ENCODE measurements at regions not wholly inside any gene's neighbourhood (a gene's known extent, or its start where the extent isn't known, plus 50 kb on each side); places are given as distances from the start of the nearest gene placed in this dataset.

DNA sequence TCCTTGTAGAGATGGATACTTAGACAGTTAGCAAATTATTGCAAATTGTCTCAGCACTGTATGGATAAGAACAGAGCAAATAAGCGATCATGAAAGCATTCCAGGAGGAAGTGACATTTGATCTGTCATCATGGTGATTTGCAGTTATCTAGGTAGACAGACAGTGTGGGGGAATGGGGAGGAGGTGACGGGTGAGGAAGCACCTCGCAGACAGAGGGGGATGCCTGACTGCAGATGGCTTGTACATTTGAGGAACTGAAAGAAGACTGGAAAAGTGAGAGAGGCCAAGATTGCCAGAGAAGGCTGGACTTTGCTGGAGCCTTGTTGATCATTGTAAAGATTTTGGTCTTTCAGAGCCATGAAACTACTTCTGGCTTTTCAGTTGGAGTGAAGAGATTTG, 318.2 kb upstream of the CELF2 start:
- Histone ChIP-seq H3K36me3 (no peaks in the 10 kb centered on the region), H3K4me1 (replicated peaks) (no peaks in the 10 kb centered on the region), H3K27ac (no peak overlapping the region), H3K27me3 (replicated peaks; ENCODE audit: insufficient read depth) (no peaks in the 10 kb centered on the region), H3K9me3 (no peaks in the 10 kb centered on the region), H3K4me3 (no peak overlapping the region)
- intact Hi-C loops (cut with DNase I) = no loop called here
- 14% methylated on average over 3 of the region's 3 CpGs for WGBS
- no peak for DNase-seq (ENCODE audit: low spot score)
- TF ChIP-seq CTCF (IDR thresholded peaks at IDR 0.05) = no peak
- no peak for TF ChIP-seq POLR2A (IDR thresholded peaks at IDR 0.05)
- TF ChIP-seq POLR2AphosphoS5 (IDR thresholded peaks at IDR 0.05) = no peak

DNA sequence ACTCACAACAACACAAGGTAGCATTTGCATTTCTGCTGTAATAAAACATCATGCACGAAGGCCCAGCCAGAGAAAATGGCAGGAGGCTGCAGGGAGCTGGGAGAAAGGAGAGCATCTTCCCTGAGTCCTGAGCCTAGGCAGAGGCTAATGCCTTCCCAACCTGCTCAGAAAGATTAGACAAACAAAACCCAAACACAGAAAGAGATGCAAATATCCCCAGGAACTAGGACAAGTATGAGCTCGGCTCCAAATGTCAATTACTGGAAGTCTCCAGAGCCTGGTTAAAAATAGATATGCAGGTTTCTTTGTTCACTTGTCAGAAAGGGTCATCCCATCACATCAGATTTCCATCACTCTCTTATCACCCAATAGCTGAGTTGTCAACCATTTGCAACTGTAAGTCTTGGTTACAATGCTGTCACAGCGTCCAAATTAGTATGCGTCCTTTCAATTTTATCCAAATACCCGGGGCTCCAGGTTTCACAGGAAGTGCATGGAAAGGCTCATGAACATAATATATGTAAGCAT, 316.5 kb upstream of the CELF2 start:
- Histone ChIP-seq H3K4me1 (replicated peaks) (no peaks in the 10 kb centered on the region), H3K27me3 (replicated peaks; ENCODE audit: insufficient read depth) (no peaks in the 10 kb centered on the region), H3K36me3 (no peaks in the 10 kb centered on the region), H3K4me3 (no peak overlapping the region), H3K27ac (no peak overlapping the region), H3K9me3 (no peaks in the 10 kb centered on the region)
- DNase-seq (ENCODE audit: low spot score) = no peak
- no peak for TF ChIP-seq POLR2AphosphoS5 (IDR thresholded peaks at IDR 0.05)
- no peak for TF ChIP-seq POLR2A (IDR thresholded peaks at IDR 0.05)
- TF ChIP-seq CTCF (IDR thresholded peaks at IDR 0.05) = no peak
- intact Hi-C loops (cut with DNase I) = no loop called here
- 61% methylated on average over 5 of the region's 5 CpGs for WGBS

DNA sequence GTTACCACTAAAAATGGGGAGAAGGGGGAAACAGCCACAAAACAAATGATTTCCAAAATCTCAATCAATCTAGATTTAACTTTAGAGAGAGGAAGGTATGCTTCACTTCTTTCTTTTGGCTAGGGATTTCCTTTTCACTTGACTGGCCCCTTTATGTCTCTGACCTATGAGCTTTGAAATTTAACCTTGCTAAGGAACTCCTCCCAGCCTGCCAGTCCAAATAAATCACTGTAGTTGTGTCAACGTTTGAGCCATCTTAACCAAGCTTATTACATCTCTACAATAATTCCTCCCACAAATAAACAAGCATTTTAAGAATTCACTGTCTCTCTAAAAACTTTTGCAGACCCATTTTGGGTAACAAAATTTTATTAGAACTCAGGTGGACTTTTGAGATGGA, 315.5 kb upstream of the CELF2 start:
- 10% methylated on average over 1 of the region's 1 CpG for WGBS
- Histone ChIP-seq H3K4me3 (no peak overlapping the region), H3K9me3 (no peaks in the 10 kb centered on the region), H3K4me1 (replicated peaks) (no peaks in the 10 kb centered on the region), H3K27me3 (replicated peaks; ENCODE audit: insufficient read depth) (no peaks in the 10 kb centered on the region), H3K27ac (no peak overlapping the region), H3K36me3 (no peaks in the 10 kb centered on the region)
- DNase-seq (ENCODE audit: low spot score) = no peak
- TF ChIP-seq POLR2A (IDR thresholded peaks at IDR 0.05) (no peak), POLR2AphosphoS5 (IDR thresholded peaks at IDR 0.05) (no peak), CTCF (IDR thresholded peaks at IDR 0.05) (no peak)
- intact Hi-C loops (cut with DNase I) = no loop called here

DNA sequence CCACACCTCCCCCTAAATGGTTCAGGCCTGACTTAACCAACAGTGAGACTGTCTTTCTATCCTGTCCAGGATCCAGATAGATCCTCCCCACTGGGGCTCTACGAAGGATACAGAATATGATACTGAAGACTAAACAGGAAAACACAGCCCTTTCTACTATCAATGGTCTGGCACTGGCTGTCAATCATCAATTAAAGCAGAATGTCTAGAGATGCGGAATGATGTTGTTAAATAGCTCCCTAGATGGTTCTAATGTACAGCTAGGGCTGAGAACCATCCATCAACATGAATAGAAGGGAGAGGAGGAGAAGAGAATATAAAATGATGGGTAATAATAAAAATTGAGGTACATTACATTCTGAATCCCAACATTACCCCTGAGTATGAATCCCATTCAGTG, 314.3 kb upstream of the CELF2 start:
- intact Hi-C loops (cut with DNase I) = no loop called here
- DNase-seq (ENCODE audit: low spot score) = no peak
- no peak overlapping the region for H3K4me3 ChIP-seq
- H3K27ac ChIP-seq = no peak overlapping the region
- H3K4me1 ChIP-seq (replicated peaks) = no peaks in the 10 kb centered on the region
- TF ChIP-seq POLR2AphosphoS5 (IDR thresholded peaks at IDR 0.05) = no peak
- TF ChIP-seq CTCF (IDR thresholded peaks at IDR 0.05) = no peak
- TF ChIP-seq POLR2A (IDR thresholded peaks at IDR 0.05) = no peak
- no peaks in the 10 kb centered on the region for H3K27me3 ChIP-seq (replicated peaks; ENCODE audit: insufficient read depth)
- H3K9me3 ChIP-seq = no peaks in the 10 kb centered on the region
- WGBS = 92% methylated on average over 2 of the region's 2 CpGs
- H3K36me3 ChIP-seq = no peaks in the 10 kb centered on the region

DNA sequence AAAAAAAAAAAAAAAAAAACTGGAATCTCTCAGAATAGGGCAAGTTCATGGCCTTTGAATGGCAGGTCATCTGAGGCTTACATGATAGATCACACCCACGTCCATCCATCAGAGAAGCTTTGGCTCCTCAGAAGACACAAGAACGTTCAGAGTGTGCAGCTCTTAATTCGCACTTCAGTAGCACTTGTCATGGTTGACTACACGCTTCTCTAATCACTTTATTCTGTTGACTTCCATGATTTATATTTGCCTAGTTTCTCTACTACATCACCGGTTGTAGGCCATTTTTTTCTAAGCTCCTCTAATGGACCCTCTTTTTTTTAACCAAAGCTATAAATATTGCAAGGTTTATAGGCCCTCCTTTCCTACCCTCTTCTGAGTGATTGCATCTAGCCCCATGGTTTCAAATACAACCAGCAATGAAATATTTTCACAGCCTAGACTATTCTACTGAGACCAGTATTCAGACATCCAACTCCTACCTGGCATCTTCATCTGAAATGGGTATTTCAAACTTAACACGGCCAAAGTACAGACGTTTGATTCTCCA, 305.4 kb upstream of the CELF2 start:
- 84% methylated on average over 7 of the region's 7 CpGs for WGBS
- no peak for DNase-seq (ENCODE audit: low spot score)
- no peak for TF ChIP-seq POLR2A (IDR thresholded peaks at IDR 0.05)
- TF ChIP-seq CTCF (IDR thresholded peaks at IDR 0.05) = no peak
- TF ChIP-seq POLR2AphosphoS5 (IDR thresholded peaks at IDR 0.05) = no peak

More for the DNA sequence above, 305.4 kb upstream of the CELF2 start:
- Histone ChIP-seq H3K27ac (no peak overlapping the region), H3K36me3 (no peaks in the 10 kb centered on the region), H3K4me1 (replicated peaks) (no peaks in the 10 kb centered on the region), H3K4me3 (no peak overlapping the region), H3K9me3 (no peaks in the 10 kb centered on the region), H3K27me3 (replicated peaks; ENCODE audit: insufficient read depth) (no peaks in the 10 kb centered on the region)
- intact Hi-C loops (cut with DNase I) = no loop called here
